Transverse colon (tissue), 4 donors: ENCODE measurements at regions not wholly inside any gene's neighbourhood (a gene's known extent, or its start where the extent isn't known, plus 50 kb on each side); places are given as distances from the start of the nearest gene placed in this dataset.

Experiments
- DNase-seq: peaks from one replicate; pipeline ENCODE4 v3.0.0-alpha.2; 2019
- H3K27ac ChIP-seq, 4 donors: fragments of 200-600 bp; sonication (generic); 2 replicates each; pipeline ENCODE4 v1.5.1; 2016 to 2018; ENCODE audit warnings: inconsistent platforms in 4 of 4
- H3K27me3 ChIP-seq: fragments of 200-600 bp; sonication (generic); 2 replicates; pipeline ENCODE4 v1.5.1; 2017; ENCODE audit warnings: inconsistent platforms
- H3K36me3 ChIP-seq, 4 donors: fragments of 200-600 bp; sonication (generic); 2 replicates each; pipeline ENCODE4 v1.5.1; 2017 to 2019; ENCODE audit warnings: inconsistent platforms in 4 of 4
- H3K4me1 ChIP-seq, 4 donors: fragments of 200-600 bp; sonication (generic); 2 replicates each; pipeline ENCODE4 v1.5.1; 2017 to 2020; ENCODE audit warnings: inconsistent platforms in 4 of 4
- H3K4me3 ChIP-seq, 4 donors: fragments of 200-600 bp; sonication (generic); 1 replicate in 1 of 4; 2 replicates in 3 of 4; pipeline versions ENCODE4 v1.5.1 to v1.6.1; 2017 to 2019; ENCODE audit warnings: inconsistent platforms in 4 of 4
- H3K9me3 ChIP-seq, 2 donors: fragments of 200-600 bp; sonication (generic); 2 replicates each; pipeline ENCODE4 v1.5.1; 2017 to 2019; ENCODE audit warnings: inconsistent platforms in 2 of 2
- EP300 ChIP-seq: sonication (generic); formaldehyde crosslinking; IDR thresholded peaks from one replicate; pipeline ENCODE4 v1.6.1; 2017; ENCODE audit warnings: antibody characterized with exemption, low read depth
- POLR2A ChIP-seq: fragments of 450-650 bp; IDR thresholded peaks from one replicate; pipeline ENCODE4 v1.6.1; 2016; ENCODE audit warnings: antibody characterized with exemption, mild to moderate bottlenecking, moderate library complexity
- POLR2AphosphoS5 ChIP-seq, 3 donors: sonication (generic); formaldehyde crosslinking; IDR thresholded peaks; one replicate each; pipeline ENCODE4 v1.6.1; 2016; ENCODE audit warnings: antibody characterized with exemption in 3 of 3
- WGBS, 2 donors: methylation state at CpG; one replicate each; pipeline ENCODE4 v1.1.5; 2018; ENCODE audit warnings: low coverage in 1 of 2; 5-methylcytosine and 5-hydroxymethylcytosine counted together
- in situ Hi-C, 4 donors: fragments of 200-750 bp; cut with MboI; loops; one replicate each; pipeline versions ENCODE4 v1.15.0 to v1.15.1; 2017; ENCODE audit warnings: low sequenced_read_pairs in 3 of 4, low pct_ligation_motif_present in 1 of 4, low pct_unique_long_range_greater_than_20kb in 1 of 4
- intact Hi-C: fragments of 100-400 bp; cut with DNase I; formaldehyde crosslinking; loops from one replicate; pipeline ENCODE4 v1.15.1; 2023; ENCODE audit warnings: low total_unique reads
- TF ChIP-seq, protein P1 (sequence below), 5 experiments: fragments of 200-600 bp in 3 of 5; fragments of 450-650 bp in 2 of 5; sonication (generic) in 3 of 5; IDR thresholded peaks; 1 replicate in 2 of 5; 2 replicates in 3 of 5; pipeline ENCODE4 v1.5.1; 2016 to 2017; ENCODE audit warnings: antibody characterized with exemption in 5 of 5, inconsistent platforms in 3 of 5, mild to moderate bottlenecking in 2 of 5, moderate library complexity in 1 of 5

DNA sequence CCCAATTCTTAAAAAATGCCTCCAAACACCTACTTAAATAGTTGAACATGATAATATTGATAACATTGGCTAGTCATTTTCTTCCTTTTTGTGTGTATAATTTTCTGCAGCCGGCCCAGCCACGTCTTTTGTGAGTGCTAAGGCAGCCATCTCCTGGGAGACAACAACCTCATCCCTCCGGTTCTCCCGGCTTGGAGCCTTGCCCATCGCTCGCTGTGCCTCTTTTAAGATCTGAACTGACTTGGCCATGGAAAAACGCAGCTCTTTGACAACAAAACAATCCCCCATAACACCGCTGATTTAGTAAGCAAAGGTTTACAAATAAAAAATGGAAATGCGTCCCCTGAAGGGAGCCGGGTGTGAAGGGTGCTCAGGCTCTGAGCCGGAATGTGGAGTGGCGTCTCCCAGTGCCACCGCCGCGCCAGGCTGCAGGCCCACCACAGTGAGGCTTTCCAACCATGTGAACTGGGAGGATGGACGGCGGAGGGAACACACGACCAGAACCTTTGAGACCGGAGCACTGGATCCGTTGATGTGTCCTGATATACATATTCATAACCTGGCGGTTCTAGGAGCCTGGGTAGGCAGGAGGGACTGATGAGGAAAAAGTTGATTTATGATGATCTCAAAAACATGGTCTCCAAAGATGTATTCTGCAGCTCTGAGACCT is 87.4 kb downstream of the SMIM21 start:
- in situ Hi-C loops (no loop called here), intact Hi-C loops (no loop called here)
- 91 to 92% methylated on average over 8 to 21 of the region's 21 CpGs for WGBS, 2 donors
- Histone ChIP-seq H3K4me1 (no peaks in the 10 kb centered on the region), H3K27me3 (no peaks in the 10 kb centered on the region), H3K36me3 (no peaks in the 10 kb centered on the region), H3K9me3 (no peaks in the 10 kb centered on the region), H3K4me3 (no peak overlapping the region), H3K27ac (no peak overlapping the region)
- TF ChIP-seq, protein P1, sequence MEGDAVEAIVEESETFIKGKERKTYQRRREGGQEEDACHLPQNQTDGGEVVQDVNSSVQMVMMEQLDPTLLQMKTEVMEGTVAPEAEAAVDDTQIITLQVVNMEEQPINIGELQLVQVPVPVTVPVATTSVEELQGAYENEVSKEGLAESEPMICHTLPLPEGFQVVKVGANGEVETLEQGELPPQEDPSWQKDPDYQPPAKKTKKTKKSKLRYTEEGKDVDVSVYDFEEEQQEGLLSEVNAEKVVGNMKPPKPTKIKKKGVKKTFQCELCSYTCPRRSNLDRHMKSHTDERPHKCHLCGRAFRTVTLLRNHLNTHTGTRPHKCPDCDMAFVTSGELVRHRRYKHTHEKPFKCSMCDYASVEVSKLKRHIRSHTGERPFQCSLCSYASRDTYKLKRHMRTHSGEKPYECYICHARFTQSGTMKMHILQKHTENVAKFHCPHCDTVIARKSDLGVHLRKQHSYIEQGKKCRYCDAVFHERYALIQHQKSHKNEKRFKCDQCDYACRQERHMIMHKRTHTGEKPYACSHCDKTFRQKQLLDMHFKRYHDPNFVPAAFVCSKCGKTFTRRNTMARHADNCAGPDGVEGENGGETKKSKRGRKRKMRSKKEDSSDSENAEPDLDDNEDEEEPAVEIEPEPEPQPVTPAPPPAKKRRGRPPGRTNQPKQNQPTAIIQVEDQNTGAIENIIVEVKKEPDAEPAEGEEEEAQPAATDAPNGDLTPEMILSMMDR (IDR thresholded peaks at IDR 0.05): no peak
- TF ChIP-seq POLR2AphosphoS5 (IDR thresholded peaks at IDR 0.05) (no peak), EP300 (no peak), POLR2A (no peak)
- DNase-seq: no peak
